Esophagus squamous epithelium (tissue), 5 donors: ENCODE measurements at regions not wholly inside any gene's neighbourhood (a gene's known extent, or its start where the extent isn't known, plus 50 kb on each side); places are given as distances from the start of the nearest gene placed in this dataset.
A peak's percentile ranks its signal among the peaks of the same experiment; 100 is the strongest.
"Not testable (repeated sequence)": the region's sequence is repeated elsewhere in the genome, so short reads cannot be mapped to it uniquely, and the experiment has no call there.

Experiments
- DNase-seq: peaks from one replicate; lab custom pipeline; 2025; lab: John Stamatoyannopoulos, UW
- H3K27ac ChIP-seq, 4 donors: fragments of 200-600 bp; sonication (generic); one replicate each; pipeline ENCODE4 v1.5.1; 2016 to 2019; ENCODE audit warnings: mild to moderate bottlenecking in 1 of 4
- H3K27me3 ChIP-seq, 4 donors: fragments of 200-600 bp; sonication (generic); 1 replicate in 3 of 4; 2 replicates in 1 of 4; pipeline versions ENCODE4 v1.5.1 to v1.6.0; 2017 to 2021; ENCODE audit warnings: antibody characterized with exemption in 1 of 4
- H3K36me3 ChIP-seq, 3 donors: fragments of 200-600 bp; sonication (generic); one replicate each; pipeline ENCODE4 v1.5.1; 2016 to 2019
- H3K4me1 ChIP-seq, 3 donors: fragments of 200-600 bp; sonication (generic); one replicate each; pipeline ENCODE4 v1.5.1; 2017 to 2019
- H3K4me3 ChIP-seq, 4 donors: fragments of 200-600 bp; sonication (generic); 1 replicate in 3 of 4; 2 replicates in 1 of 4; pipeline ENCODE4 v1.5.1; 2016 to 2019; ENCODE audit warnings: mild to moderate bottlenecking in 2 of 4, moderate library complexity in 1 of 4
- H3K9me3 ChIP-seq, 3 donors: fragments of 200-600 bp; sonication (generic); one replicate each; pipeline ENCODE4 v1.5.1; 2016 to 2019
- POLR2A ChIP-seq, 4 donors: fragments of 450-650 bp; IDR thresholded peaks; one replicate each; pipeline ENCODE4 v1.6.1; 2017; ENCODE audit warnings: antibody characterized with exemption in 4 of 4, mild to moderate bottlenecking in 4 of 4, moderate library complexity in 3 of 4
- WGBS, 2 donors: methylation state at CpG; one replicate each; pipeline ENCODE4 v1.1.5; 2018; 5-methylcytosine and 5-hydroxymethylcytosine counted together
- intact Hi-C: fragments of 100-400 bp; cut with DNase I; formaldehyde crosslinking; loops from one replicate; pipeline ENCODE4 v1.15.0; 2022
- TF ChIP-seq, protein P1 (sequence below), 6 experiments: fragments of 450-650 bp in 4 of 6; fragments of 200-600 bp in 2 of 6; sonication (generic) in 2 of 6; IDR thresholded peaks; one replicate each; pipeline ENCODE4 v1.5.1; 2016 to 2019; ENCODE audit warnings: antibody characterized with exemption in 6 of 6, mild to moderate bottlenecking in 4 of 6, moderate library complexity in 4 of 6
- donor health status: DM: yes; HTN: yes; CAD: no.

DNA sequence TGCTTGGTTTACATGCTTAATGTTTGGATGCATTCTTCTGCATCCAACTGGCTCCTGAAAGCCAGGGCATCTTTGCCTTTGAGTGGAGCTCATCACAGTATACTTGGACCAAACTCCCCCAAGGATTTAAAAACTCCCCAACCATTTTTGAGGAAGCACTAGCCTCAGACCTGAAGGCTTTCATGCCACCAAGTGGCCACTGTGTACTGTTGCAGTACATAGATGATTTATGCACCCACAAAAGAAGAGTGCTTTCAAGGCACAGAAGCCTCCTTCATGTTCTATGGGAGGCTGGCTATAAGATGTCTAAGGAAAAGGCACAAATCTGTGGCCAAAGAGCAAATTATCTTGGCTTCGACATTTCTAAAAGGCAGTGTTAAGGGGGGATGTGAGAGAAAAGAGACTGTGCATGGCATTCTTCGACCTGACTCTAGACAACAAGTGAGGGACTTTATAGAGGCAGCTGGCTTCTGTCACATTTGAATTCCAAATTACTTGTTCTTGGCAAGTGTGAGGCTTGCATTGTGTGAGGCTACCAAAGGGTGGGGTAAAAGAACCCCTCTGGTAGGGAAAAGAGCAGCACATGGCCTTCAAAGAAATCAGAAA lies 224.2 kb upstream of the HSFY2 start:
- no peak for DNase-seq
- H3K4me1 ChIP-seq = no peaks in the 10 kb centered on the region
- no peaks in the 10 kb centered on the region for H3K9me3 ChIP-seq
- H3K27ac ChIP-seq = no peak overlapping the region
- H3K4me3 ChIP-seq = no peak overlapping the region
- intact Hi-C loops = no loop called here
- TF ChIP-seq POLR2A (IDR thresholded peaks at IDR 0.05) = no peak
- TF ChIP-seq, protein P1, sequence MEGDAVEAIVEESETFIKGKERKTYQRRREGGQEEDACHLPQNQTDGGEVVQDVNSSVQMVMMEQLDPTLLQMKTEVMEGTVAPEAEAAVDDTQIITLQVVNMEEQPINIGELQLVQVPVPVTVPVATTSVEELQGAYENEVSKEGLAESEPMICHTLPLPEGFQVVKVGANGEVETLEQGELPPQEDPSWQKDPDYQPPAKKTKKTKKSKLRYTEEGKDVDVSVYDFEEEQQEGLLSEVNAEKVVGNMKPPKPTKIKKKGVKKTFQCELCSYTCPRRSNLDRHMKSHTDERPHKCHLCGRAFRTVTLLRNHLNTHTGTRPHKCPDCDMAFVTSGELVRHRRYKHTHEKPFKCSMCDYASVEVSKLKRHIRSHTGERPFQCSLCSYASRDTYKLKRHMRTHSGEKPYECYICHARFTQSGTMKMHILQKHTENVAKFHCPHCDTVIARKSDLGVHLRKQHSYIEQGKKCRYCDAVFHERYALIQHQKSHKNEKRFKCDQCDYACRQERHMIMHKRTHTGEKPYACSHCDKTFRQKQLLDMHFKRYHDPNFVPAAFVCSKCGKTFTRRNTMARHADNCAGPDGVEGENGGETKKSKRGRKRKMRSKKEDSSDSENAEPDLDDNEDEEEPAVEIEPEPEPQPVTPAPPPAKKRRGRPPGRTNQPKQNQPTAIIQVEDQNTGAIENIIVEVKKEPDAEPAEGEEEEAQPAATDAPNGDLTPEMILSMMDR (IDR thresholded peaks at IDR 0.05) = peak in 1 of 6 experiments; percentile 34
- no peaks in the 10 kb centered on the region for H3K36me3 ChIP-seq
- H3K27me3 ChIP-seq = no peaks in the 10 kb centered on the region
- 69% methylated on average over 2 of the region's 2 CpGs; no CpG with 5 or more reads in 1 of the 2 donors for WGBS, 2 donors

DNA sequence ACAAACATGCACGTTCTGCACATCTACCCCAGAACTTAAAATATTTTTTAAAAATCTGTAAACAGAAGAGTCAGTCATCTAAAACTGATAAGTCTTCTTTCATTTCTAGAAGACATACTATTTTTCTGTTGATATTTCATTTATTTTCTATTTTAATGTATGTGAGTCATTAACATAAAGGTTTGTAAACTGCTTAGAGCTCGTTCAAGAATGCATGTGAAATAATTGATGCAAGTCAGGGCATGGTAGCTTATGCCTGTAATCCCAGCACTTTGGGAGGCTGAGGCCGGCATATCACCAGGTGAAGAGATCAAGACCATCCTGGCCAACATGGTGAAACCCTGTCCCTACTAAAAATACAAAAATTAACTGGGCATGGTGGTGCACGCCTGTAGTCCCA lies 219.9 kb upstream of the HSFY2 start:
- DNase-seq = no peak
- Histone ChIP-seq H3K36me3 (no peaks in the 10 kb centered on the region), H3K27ac (no peak overlapping the region), H3K27me3 (no peaks in the 10 kb centered on the region), H3K4me3 (no peak overlapping the region), H3K9me3 (no peaks in the 10 kb centered on the region), H3K4me1 (no peaks in the 10 kb centered on the region)
- no peak for TF ChIP-seq POLR2A (IDR thresholded peaks at IDR 0.05)
- TF ChIP-seq, protein P1 (IDR thresholded peaks at IDR 0.05) = no peak
- intact Hi-C loops = no loop called here
- WGBS, 2 donors = 61% methylated on average over 3 of the region's 4 CpGs; no CpG with 5 or more reads in 1 of the 2 donors

DNA sequence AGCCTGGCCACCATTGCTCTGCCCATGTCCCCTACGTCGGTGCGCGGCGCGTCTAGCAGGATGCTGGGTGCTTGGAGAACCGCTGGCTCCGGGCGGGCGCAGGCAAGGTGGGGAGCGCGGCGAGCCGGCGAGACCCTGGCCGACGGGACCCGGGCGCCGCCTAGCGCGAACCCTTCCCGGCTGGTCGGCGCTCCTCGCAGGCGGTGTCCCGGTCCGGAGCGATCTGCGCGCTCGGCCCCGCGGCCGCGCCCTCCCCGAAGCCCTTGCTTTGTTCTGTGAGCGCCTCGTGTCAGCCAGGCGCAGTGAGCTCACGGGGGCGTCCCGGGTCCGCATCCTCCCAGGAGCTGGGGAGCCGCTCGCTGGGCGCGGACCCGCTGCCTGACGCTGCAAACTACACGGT lies 219.1 kb upstream of the HSFY2 start:
- H3K4me1 ChIP-seq, H3K27me3 ChIP-seq, H3K36me3 ChIP-seq, H3K27ac ChIP-seq, DNase-seq, H3K9me3 ChIP-seq, intact Hi-C loops: not testable (repeated sequence)
- H3K4me3 ChIP-seq = peak overlapping the region in 1 of 4 donors; percentile 19
- 60% methylated on average over 4 of the region's 52 CpGs; no CpG with 5 or more reads in 1 of the 2 donors for WGBS, 2 donors

DNA sequence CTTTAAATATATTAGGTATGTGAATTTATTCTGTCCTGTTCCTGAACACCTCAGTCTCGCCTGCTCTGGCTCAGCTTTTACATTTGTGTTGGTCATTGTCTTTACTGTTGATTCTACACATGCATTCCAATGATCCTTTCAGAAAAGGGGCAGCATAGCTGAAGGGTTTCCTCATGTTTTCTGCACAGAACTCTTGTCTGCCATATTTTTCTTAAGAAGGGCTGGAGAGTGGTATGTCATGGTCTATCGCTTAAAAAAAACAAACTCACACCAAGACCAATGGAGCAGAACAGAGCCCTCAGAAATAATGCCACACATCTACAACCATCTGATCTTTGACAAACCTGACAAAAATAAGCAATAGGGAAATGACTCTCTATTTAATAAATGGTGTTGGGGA lies 215.8 kb upstream of the HSFY2 start:
- DNase-seq = no peak
- intact Hi-C loops = no loop called here
- H3K4me1 ChIP-seq = no peaks in the 10 kb centered on the region
- H3K9me3 ChIP-seq = no peaks in the 10 kb centered on the region
- no peak overlapping the region for H3K4me3 ChIP-seq
- no peaks in the 10 kb centered on the region for H3K36me3 ChIP-seq
- 20% methylated on average over 1 of the region's 2 CpGs; no CpG with 5 or more reads in 1 of the 2 donors for WGBS, 2 donors
- no peak overlapping the region for H3K27ac ChIP-seq
- no peaks in the 10 kb centered on the region for H3K27me3 ChIP-seq
- TF ChIP-seq POLR2A (IDR thresholded peaks at IDR 0.05) = no peak
- TF ChIP-seq, protein P1 (IDR thresholded peaks at IDR 0.05) = no peak

DNA sequence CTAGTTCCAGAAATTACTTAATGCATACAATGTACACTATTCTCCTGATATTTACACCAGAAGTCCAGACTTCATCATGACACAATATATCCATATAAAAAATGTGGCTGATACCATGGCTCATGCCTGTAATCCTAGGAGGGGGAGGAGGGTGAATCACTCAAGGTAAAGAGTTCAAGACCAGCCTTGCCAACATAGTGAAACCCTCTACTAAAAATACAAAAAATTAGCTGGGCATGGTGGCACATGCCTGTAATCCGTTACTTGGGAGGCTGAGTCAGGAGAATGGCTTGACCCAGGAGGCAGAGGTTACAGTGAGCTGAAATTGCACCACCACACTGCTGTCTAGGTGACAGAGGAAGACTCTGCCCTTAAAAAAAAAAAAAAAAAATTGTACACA lies 192.5 kb upstream of the HSFY2 start:
- intact Hi-C loops = no loop called here

More for the DNA sequence above, 192.5 kb upstream of the HSFY2 start:
- no peaks in the 10 kb centered on the region for H3K4me1 ChIP-seq
- no peaks in the 10 kb centered on the region for H3K27me3 ChIP-seq
- H3K36me3 ChIP-seq = no peaks in the 10 kb centered on the region
- no peaks in the 10 kb centered on the region for H3K9me3 ChIP-seq
- WGBS, 2 donors = 15% methylated on average over 1 of the region's 1 CpG; no CpG with 5 or more reads in 1 of the 2 donors
- DNase-seq = no peak
- TF ChIP-seq POLR2A (IDR thresholded peaks at IDR 0.05) = no peak
- TF ChIP-seq, protein P1 (IDR thresholded peaks at IDR 0.05) = no peak
- no peak overlapping the region for H3K27ac ChIP-seq
- H3K4me3 ChIP-seq = no peak overlapping the region
